DND-41 (cell line): ENCODE measurements at regions not wholly inside any gene's neighbourhood (a gene's known extent, or its start where the extent isn't known, plus 50 kb on each side); places are given as distances from the start of the nearest gene placed in this dataset.

Source experiments
- CTCF ChIP-seq: IDR thresholded peaks from 2 replicates; pipeline ENCODE4 v1.5.1; 2012; ENCODE audit warnings: borderline replicate concordance, low read length, moderate library complexity, mild to moderate bottlenecking; ENCODE audit not compliant: poor library complexity, severe bottlenecking; ENCODE audit errors: extremely low read depth
- EZH2 ChIP-seq: IDR thresholded peaks from 3 replicates; pipeline ENCODE4 v1.6.1; 2012; ENCODE audit warnings: borderline replicate concordance, low read depth, mild to moderate bottlenecking, moderate library complexity, low read length, inconsistent platforms; ENCODE audit not compliant: severe bottlenecking

GRCh38 chr3:98982351-98982750 lies 80.9 kb upstream of the DCBLD2 start:
- TF ChIP-seq EZH2 = no peak
- no peak for TF ChIP-seq CTCF
